Spleen (tissue), 7 donors: ENCODE measurements at regions not wholly inside any gene's neighbourhood (a gene's known extent, or its start where the extent isn't known, plus 50 kb on each side); places are given as distances from the start of the nearest gene placed in this dataset.

ENCODE experiments used
- CTCF ChIP-seq, 11 experiments: fragments of 200-600 bp in 7 of 11; fragments of 450-650 bp in 4 of 11; sonication (generic) in 4 of 11; IDR thresholded peaks in 8 of 11; conservative IDR thresholded peaks in 3 of 11; 1 replicate in 7 of 11; 2 replicates in 4 of 11; pipeline versions ENCODE4 v1.4.0 to v1.8.0; 2016 to 2021; ENCODE audit warnings: antibody characterized with exemption in 11 of 11, inconsistent platforms in 4 of 11, mild to moderate bottlenecking in 1 of 11
- POLR2A ChIP-seq, 3 donors: fragments of 450-650 bp; IDR thresholded peaks; one replicate each; pipeline ENCODE4 v1.5.1; 2017; ENCODE audit warnings: antibody characterized with exemption in 3 of 3, mild to moderate bottlenecking in 1 of 3
- POLR2AphosphoS5 ChIP-seq, 3 donors: sonication (generic); formaldehyde crosslinking; IDR thresholded peaks; one replicate each; pipeline ENCODE4 v1.5.1; 2017; ENCODE audit warnings: antibody characterized with exemption in 3 of 3
- donor health status: DM: no; HTN: no; CAD: no; lungs with moderate emphysema.
- donor health status: DM: no; HTN: no; CAD: no.
- donor health status: DM: no; HTN: no; CAD: no.

GRCh38 chr2:185265747-185266146 lies 472.9 kb upstream of the FSIP2 start:
- TF ChIP-seq POLR2A (IDR thresholded peaks at IDR 0.05), result no peak
- TF ChIP-seq CTCF (IDR thresholded peaks at IDR 0.05 in 8 of 11, conservative IDR thresholded peaks at IDR 0.05 in 3 of 11), result no peak
- no peak for TF ChIP-seq POLR2AphosphoS5 (IDR thresholded peaks at IDR 0.05)
